Cardiac fibroblast (primary cell): ENCODE measurements at regions not wholly inside any gene's neighbourhood (a gene's known extent, or its start where the extent isn't known, plus 50 kb on each side); places are given as distances from the start of the nearest gene placed in this dataset.
A peak's percentile ranks its signal among the peaks of the same experiment; 100 is the strongest.
"Not testable (repeated sequence)": the region's sequence is repeated elsewhere in the genome, so short reads cannot be mapped to it uniquely, and the experiment has no call there.

Experiments
- DNase-seq, 2 donors: peaks; one replicate each; pipeline versions ENCODE4 v3.0.0 to v3.0.0-alpha.2; 2010; ENCODE audit warnings: low read depth in 2 of 2
- H3K4me3 ChIP-seq, 2 donors: replicated peaks in 1 of 2; 1 replicate in 1 of 2; 2 replicates in 1 of 2; pipeline ENCODE4 v1.5.1; 2011; ENCODE audit warnings: low read depth in 2 of 2, low read length in 2 of 2, mild to moderate bottlenecking in 2 of 2, moderate library complexity in 1 of 2
- TF ChIP-seq, protein P1 (sequence below): IDR thresholded peaks from one replicate; pipeline ENCODE4 v1.5.1; 2011; ENCODE audit warnings: low read depth, mild to moderate bottlenecking, low read length, inconsistent platforms

DNA sequence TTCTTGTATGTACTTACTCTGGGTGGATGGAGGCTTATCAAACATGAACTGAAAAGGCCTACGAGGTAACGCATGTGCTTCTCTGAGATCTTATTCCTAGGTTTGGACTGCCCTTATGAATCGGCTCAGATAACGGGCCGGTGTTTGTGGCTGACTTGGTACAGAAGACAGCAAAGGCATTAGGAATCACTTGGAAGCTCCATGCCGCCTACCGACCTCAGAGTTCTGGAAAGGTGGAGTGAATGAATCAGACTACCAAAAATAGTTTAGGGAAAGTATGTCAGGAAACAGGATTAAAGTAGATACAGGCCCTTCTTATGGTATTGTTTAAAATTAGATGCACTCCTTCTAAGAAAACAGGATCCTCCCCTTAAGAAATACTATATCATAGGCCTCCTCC, 172.4 kb upstream of the PCDH9 start:
- TF ChIP-seq, protein P1, sequence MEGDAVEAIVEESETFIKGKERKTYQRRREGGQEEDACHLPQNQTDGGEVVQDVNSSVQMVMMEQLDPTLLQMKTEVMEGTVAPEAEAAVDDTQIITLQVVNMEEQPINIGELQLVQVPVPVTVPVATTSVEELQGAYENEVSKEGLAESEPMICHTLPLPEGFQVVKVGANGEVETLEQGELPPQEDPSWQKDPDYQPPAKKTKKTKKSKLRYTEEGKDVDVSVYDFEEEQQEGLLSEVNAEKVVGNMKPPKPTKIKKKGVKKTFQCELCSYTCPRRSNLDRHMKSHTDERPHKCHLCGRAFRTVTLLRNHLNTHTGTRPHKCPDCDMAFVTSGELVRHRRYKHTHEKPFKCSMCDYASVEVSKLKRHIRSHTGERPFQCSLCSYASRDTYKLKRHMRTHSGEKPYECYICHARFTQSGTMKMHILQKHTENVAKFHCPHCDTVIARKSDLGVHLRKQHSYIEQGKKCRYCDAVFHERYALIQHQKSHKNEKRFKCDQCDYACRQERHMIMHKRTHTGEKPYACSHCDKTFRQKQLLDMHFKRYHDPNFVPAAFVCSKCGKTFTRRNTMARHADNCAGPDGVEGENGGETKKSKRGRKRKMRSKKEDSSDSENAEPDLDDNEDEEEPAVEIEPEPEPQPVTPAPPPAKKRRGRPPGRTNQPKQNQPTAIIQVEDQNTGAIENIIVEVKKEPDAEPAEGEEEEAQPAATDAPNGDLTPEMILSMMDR = no peak
- H3K4me3 ChIP-seq = no peak overlapping the region
- DNase-seq = no peak

DNA sequence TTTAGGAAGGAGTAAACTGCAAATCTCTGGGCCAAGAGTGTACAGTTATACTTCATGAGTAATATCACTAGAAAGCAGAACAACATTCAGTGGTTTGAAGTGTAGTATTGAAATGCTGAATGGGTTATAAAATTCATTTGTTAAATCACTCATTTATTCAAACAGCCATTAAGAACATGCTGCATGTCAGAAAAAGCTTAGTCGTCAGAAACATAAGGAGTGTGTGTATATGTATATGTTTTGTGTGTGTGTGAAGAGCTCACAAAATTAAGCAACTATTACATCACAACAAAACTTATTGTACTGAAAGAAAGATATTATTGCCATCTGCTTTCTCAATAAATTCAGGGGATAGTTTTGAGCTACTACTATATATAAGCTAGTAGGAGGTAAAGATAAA, 165.4 kb upstream of the PCDH9 start:
- no peak for DNase-seq
- TF ChIP-seq, protein P1 = no peak

DNA sequence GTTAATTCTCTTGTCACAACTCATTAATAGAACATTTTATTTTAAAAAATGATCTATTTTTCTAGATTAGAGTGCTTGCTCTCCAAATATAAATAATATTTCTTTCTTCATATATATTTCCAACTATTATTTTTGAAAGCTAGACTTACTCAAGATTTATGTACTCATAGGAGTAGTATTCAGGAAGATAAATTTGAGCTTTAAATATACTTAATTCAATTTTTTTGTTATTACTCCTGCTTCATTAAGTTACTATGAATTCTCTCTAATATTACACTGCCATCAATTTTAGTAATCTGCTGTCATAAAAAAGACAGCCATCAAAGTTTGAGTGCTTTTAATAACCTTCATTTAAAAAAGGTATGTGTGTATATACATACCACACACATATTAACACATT, 161.9 kb upstream of the PCDH9 start:
- no peak for DNase-seq
- TF ChIP-seq, protein P1 = no peak
- H3K4me3 ChIP-seq = no peak overlapping the region

More for the DNA sequence above, 165.4 kb upstream of the PCDH9 start:
- H3K4me3 ChIP-seq = no peak overlapping the region

DNA sequence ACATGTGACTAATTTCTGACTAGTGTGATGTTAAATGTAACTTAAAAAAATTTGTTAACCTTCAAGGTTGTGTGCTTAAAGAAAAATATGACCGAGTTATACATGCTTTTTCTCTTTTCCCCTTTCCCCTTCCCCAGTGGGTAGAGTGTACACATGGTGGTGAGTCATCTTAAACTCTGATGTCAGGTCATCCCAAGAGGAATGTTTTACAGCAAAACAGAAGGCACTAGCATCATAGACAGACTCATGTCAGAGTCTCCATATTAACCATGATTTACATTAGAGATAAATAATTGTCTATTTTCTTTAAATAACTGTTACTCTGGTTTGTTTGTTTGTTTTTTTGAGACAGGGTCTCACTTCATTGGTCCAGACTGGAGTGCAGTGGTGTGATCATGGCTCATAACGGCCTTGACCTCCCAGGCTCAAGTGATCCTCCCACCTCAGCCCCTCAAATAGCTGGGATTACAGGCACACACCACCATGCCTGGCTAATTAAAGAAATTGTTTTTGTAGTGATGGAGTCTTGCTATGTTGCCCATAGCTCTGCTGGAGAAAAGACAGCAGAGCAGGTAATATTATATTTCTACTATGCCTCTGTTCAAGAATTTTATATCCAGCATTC, 160.4 kb upstream of the PCDH9 start:
- H3K4me3 ChIP-seq = no peak overlapping the region
- peak; percentile 51 to 80 for DNase-seq
- TF ChIP-seq, protein P1 = no peak

DNA sequence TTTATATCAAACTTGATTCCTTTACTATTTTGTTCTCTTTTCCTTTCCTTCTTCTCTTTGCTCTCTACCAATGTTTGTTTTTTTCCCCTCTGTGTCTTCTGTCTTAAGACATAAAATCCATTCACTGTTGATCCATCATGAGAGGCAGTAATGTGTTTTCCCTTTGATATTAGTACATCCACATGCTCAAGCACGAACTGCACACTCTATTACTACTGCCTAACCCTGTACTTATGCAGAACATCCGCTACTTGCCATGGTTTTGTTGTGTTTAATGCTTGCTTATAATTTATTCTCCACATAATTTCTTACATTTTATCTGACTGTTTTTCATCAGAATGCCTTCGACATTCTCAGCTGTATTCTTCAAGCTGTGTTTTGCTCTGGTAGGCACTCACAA, 159.0 kb upstream of the PCDH9 start:
- no peak for DNase-seq
- TF ChIP-seq, protein P1 = no peak
- H3K4me3 ChIP-seq = no peak overlapping the region

DNA sequence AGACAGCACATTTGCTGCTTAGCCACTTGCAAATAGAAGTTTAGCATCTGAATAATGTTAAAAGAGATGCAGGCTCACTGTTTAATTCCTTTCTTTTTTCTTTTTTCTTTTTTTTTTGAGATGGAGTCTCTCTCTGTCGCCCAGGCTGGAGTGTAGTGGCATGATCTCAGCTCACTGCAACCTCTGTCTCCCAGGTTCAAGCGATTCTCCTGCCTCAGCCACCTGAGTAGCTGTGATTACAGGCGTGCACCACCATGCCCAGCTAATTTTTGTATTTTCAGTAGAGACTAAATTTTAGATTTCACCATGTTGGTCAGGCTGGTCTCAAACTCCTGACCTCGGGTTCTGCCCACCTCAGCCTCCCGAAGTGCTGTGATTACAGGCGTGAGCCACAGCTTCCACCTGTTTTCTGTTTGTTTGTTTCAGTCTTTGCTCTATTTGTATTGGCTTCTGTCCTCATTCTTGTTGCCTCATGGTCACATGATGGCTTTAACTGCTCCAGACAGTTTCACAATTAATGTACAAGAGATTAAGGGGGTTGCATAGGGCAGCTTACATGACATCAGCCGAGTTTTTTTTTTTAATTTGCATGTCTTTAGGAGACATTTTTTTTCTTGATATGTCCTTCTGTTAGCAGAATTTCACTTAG, 153.1 kb upstream of the PCDH9 start:
- peak; percentile 57 to 79 for DNase-seq
- H3K4me3 ChIP-seq = not testable (repeated sequence)

DNA sequence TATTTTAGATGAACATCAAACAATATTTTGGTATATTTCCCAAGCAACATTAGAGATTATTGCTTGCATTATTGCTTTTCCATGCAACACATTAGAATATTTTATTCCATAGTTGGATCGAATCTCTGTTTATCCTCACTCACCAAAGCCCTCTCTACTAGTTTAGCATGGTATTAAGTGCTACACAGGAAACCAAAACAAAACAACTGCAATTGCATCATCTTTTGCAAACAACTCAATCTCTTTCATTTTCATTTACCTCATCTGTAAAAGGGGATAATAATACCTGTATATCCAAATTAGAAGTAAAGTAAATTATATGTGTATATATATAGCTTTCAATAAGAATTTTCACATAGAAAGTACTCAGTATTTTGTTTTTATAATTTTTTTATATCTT, 147.8 kb upstream of the PCDH9 start:
- DNase-seq = no peak
- H3K4me3 ChIP-seq = no peak overlapping the region
- TF ChIP-seq, protein P1 = no peak
